22Rv1 (cell line): ENCODE measurements at regions not wholly inside any gene's neighbourhood (a gene's known extent, or its start where the extent isn't known, plus 50 kb on each side); places are given as distances from the start of the nearest gene placed in this dataset.

Source experiments
- ZFX ChIP-seq: fragments of 450-650 bp; IDR thresholded peaks from 2 replicates; pipeline ENCODE4 v1.6.1; 2017; ENCODE audit warnings: antibody characterized with exemption, borderline replicate concordance
- TF ChIP-seq, protein P1 (sequence below): fragments of 450-650 bp; IDR thresholded peaks from 2 replicates; pipeline ENCODE4 v1.5.1; 2017; ENCODE audit warnings: mild to moderate bottlenecking

DNA sequence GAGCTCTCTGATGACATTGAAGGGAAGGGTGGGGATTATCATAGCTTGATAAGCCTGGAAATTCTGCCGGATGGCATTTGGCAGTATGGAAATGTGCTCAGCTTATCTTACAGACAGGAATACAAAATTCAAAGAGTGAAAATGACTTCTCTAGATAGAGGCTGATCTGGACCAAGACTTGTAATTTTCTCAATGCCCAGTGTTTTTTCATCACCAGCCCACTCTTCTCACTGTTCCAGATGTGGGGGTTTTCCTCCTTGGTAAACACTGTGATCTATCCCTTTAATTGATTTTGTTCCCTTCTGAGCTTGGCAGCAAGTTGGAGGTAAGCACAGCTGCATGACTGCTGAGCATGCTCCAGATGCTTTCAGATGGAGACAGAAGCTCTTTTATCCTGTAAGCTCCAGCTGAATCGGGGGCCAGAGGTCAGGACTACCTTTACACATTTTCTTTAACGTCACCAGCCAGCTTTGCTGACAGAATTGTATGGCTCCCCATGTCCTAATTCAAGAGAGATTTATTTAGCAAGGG is 287.4 kb upstream of the TCF4 start:
- TF ChIP-seq, protein P1, sequence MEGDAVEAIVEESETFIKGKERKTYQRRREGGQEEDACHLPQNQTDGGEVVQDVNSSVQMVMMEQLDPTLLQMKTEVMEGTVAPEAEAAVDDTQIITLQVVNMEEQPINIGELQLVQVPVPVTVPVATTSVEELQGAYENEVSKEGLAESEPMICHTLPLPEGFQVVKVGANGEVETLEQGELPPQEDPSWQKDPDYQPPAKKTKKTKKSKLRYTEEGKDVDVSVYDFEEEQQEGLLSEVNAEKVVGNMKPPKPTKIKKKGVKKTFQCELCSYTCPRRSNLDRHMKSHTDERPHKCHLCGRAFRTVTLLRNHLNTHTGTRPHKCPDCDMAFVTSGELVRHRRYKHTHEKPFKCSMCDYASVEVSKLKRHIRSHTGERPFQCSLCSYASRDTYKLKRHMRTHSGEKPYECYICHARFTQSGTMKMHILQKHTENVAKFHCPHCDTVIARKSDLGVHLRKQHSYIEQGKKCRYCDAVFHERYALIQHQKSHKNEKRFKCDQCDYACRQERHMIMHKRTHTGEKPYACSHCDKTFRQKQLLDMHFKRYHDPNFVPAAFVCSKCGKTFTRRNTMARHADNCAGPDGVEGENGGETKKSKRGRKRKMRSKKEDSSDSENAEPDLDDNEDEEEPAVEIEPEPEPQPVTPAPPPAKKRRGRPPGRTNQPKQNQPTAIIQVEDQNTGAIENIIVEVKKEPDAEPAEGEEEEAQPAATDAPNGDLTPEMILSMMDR, result no peak
- TF ChIP-seq ZFX, result no peak
